Colonic mucosa (tissue), 4 donors: ENCODE measurements at regions not wholly inside any gene's neighbourhood (a gene's known extent, or its start where the extent isn't known, plus 50 kb on each side); places are given as distances from the start of the nearest gene placed in this dataset.
"Not testable (repeated sequence)": the region's sequence is repeated elsewhere in the genome, so short reads cannot be mapped to it uniquely, and the experiment has no call there.

Experiments used
- DNase-seq: peaks from one replicate; pipeline ENCODE4 v3.0.0-alpha.2; 2020
- H3K27ac ChIP-seq: fragments of 200-600 bp; one replicate; pipeline ENCODE4 v1.8.0; 2021
- H3K27me3 ChIP-seq: fragments of 200-600 bp; one replicate; pipeline ENCODE4 v1.8.0; 2021
- H3K36me3 ChIP-seq: fragments of 200-600 bp; one replicate; pipeline ENCODE4 v1.8.0; 2021
- H3K4me1 ChIP-seq: fragments of 200-600 bp; one replicate; pipeline ENCODE4 v1.8.0; 2021; ENCODE audit warnings: mild to moderate bottlenecking
- H3K4me3 ChIP-seq: fragments of 200-600 bp; one replicate; pipeline ENCODE4 v1.8.0; 2021
- H3K9ac ChIP-seq, 2 donors: one replicate each; pipeline ENCODE4 v1.7.0; 2013; ENCODE audit warnings: control low read depth in 2 of 2, low read depth in 2 of 2, low read length in 2 of 2
- H3K9me3 ChIP-seq: fragments of 200-600 bp; one replicate; pipeline ENCODE4 v1.8.0; 2021
- intact Hi-C: fragments of 100-400 bp; cut with DNase I; formaldehyde crosslinking; loops from one replicate; pipeline ENCODE4 v1.14.1; 2022
- TF ChIP-seq, protein P1 (sequence below): fragments of 200-600 bp; IDR thresholded peaks from one replicate; pipeline ENCODE4 v1.8.0; 2022; ENCODE audit warnings: antibody characterized with exemption, mild to moderate bottlenecking
- donor health status: healthy.
- donor health status: DM: no; HTN: no; CAD: no.
- donor health status: DM: no; HTN: no; CAD: no.

- Histone ChIP-seq H3K27ac (no peak overlapping the region), H3K4me1 (no peaks in the 10 kb centered on the region), H3K9me3 (no peaks in the 10 kb centered on the region), H3K27me3 (no peaks in the 10 kb centered on the region), H3K4me3 (no peak overlapping the region), H3K9ac (no peak overlapping the region), H3K36me3 (no peaks in the 10 kb centered on the region)
- TF ChIP-seq, protein P1, sequence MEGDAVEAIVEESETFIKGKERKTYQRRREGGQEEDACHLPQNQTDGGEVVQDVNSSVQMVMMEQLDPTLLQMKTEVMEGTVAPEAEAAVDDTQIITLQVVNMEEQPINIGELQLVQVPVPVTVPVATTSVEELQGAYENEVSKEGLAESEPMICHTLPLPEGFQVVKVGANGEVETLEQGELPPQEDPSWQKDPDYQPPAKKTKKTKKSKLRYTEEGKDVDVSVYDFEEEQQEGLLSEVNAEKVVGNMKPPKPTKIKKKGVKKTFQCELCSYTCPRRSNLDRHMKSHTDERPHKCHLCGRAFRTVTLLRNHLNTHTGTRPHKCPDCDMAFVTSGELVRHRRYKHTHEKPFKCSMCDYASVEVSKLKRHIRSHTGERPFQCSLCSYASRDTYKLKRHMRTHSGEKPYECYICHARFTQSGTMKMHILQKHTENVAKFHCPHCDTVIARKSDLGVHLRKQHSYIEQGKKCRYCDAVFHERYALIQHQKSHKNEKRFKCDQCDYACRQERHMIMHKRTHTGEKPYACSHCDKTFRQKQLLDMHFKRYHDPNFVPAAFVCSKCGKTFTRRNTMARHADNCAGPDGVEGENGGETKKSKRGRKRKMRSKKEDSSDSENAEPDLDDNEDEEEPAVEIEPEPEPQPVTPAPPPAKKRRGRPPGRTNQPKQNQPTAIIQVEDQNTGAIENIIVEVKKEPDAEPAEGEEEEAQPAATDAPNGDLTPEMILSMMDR, result no peak
- no peak for DNase-seq
- intact Hi-C loops, result no loop called here
Measured at GRCh38 chrX:138270931-138271330, 440.6 kb downstream of the FGF13 start.

DNA sequence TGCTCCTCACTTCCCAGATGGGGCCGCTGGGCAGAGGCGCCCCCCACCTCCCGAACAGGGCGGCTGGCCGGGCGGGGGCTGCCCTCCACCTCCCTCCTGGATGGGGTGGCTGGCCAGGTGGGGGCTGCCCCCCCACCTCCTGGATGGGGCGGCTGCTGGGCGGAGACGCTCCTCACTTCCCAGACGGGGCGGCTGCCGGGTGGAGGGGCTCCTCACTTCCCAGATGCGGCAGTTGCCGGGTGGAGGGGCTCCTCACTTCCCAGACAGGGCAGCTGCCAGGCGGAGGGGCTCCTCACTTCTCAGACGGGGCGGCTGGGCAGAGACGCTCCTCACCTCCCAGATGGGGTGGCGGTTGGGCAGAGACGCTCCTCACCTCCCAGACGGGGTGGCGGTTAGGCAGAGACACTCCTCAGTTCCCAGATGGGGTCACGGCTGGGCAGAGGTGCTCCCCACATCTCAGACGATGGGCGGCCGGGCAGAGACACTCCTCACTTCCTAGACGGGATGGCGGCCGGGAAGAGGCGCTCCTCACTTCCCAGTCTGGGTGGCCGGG lies 428.8 kb downstream of the FGF13 start:
- not testable (repeated sequence) for H3K9me3 ChIP-seq, DNase-seq

GRCh38 chrX:138287205-138287877 lies 424.2 kb downstream of the FGF13 start:
- Histone ChIP-seq H3K4me1 (no peaks in the 10 kb centered on the region), H3K9me3 (no peaks in the 10 kb centered on the region), H3K36me3 (no peaks in the 10 kb centered on the region), H3K9ac (no peak overlapping the region), H3K27me3 (no peaks in the 10 kb centered on the region), H3K27ac (no peak overlapping the region), H3K4me3 (no peak overlapping the region)
- intact Hi-C loops, result no loop called here
- TF ChIP-seq, protein P1, result no peak
- no peak for DNase-seq

More for the DNA sequence above, 428.8 kb downstream of the FGF13 start:
- H3K27me3 ChIP-seq, H3K9ac ChIP-seq, H3K27ac ChIP-seq, H3K36me3 ChIP-seq, H3K4me1 ChIP-seq, H3K4me3 ChIP-seq, intact Hi-C loops: not testable (repeated sequence)

- no peak for DNase-seq
- H3K4me3 ChIP-seq, result no peak overlapping the region
- TF ChIP-seq, protein P1, result no peak
- no peaks in the 10 kb centered on the region for H3K36me3 ChIP-seq
- H3K9ac ChIP-seq, result no peak overlapping the region
- intact Hi-C loops, result no loop called here
- no peak overlapping the region for H3K27ac ChIP-seq
- H3K27me3 ChIP-seq, result no peaks in the 10 kb centered on the region
- H3K9me3 ChIP-seq, result no peaks in the 10 kb centered on the region
- no peaks in the 10 kb centered on the region for H3K4me1 ChIP-seq
Measured at GRCh38 chrX:138294951-138295350, 416.6 kb downstream of the FGF13 start.

DNA sequence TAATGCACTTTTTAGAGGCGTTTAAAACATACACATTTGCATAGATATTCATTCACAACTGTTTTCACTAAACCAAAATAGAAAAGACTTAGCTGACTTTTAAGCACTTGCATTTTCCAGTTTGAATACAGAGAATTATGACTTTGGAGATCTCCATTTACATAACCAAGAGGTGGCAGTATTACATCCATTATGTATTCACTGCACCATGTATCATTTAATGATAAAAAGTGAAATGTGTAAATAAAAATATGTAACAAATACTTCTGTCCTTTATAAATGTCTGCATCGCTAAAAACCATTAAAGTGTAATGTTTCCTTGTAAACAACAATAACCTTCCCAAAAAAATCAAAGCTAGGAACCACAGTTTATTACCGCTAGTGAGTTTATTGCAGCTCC lies 413.2 kb downstream of the FGF13 start:
- Histone ChIP-seq H3K27me3 (no peaks in the 10 kb centered on the region), H3K9ac (no peak overlapping the region), H3K27ac (no peak overlapping the region), H3K9me3 (no peaks in the 10 kb centered on the region), H3K36me3 (no peaks in the 10 kb centered on the region), H3K4me1 (no peaks in the 10 kb centered on the region), H3K4me3 (no peak overlapping the region)
- intact Hi-C loops, result no loop called here
- TF ChIP-seq, protein P1, result no peak
- no peak for DNase-seq

- Histone ChIP-seq H3K4me3 (no peak overlapping the region), H3K27ac (no peak overlapping the region), H3K36me3 (no peaks in the 10 kb centered on the region), H3K27me3 (no peaks in the 10 kb centered on the region), H3K9ac (no peak overlapping the region), H3K4me1 (no peaks in the 10 kb centered on the region), H3K9me3 (no peaks in the 10 kb centered on the region)
- intact Hi-C loops, result no loop called here
- TF ChIP-seq, protein P1, result no peak
- DNase-seq, result no peak
Measured at GRCh38 chrX:138345801-138346200, 365.7 kb downstream of the FGF13 start.
